Fibroblast of skin of scalp (primary cell): ENCODE measurements at regions not wholly inside any gene's neighbourhood (a gene's known extent, or its start where the extent isn't known, plus 50 kb on each side); places are given as distances from the start of the nearest gene placed in this dataset.
"Not testable (repeated sequence)": the region's sequence is repeated elsewhere in the genome, so short reads cannot be mapped to it uniquely, and the experiment has no call there.

ENCODE experiments used
- DNase-seq: peaks from one replicate; pipeline ENCODE4 v3.0.0-alpha.2; 2013

DNA sequence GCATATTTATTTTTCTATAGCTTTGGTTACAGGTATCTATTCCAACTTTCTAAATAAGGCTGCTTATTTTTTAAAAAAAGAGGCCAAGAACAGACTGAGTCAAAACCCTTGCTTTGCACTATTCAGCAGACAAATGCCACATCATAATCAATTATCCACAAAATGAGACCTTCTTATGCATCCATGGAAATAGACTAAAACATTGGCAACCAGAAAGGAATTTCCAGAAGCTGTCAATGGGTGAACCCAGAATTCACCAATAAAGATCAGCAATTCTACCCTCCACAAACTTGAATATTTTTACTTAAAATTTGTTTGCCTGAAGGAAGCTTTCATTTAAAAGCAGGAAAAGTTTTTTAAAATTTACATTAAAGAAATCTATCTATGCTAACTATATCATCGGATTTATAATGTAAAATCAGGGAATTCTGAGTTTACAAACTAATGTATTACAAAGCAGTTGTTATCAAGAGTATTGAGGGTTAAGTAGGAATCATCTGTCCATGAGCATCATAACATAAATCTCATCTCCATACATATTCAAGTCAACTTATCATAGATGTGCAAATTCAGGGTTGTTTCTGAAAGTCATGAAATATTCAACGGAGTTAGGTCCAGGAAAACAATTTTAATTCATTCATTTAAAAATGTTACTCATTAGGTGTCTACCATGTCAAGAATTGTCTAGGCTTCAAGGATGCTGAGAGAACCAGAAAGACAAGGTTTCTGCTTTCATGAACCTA is 548.0 kb downstream of the SATB2 start:
- no peak for DNase-seq

DNA sequence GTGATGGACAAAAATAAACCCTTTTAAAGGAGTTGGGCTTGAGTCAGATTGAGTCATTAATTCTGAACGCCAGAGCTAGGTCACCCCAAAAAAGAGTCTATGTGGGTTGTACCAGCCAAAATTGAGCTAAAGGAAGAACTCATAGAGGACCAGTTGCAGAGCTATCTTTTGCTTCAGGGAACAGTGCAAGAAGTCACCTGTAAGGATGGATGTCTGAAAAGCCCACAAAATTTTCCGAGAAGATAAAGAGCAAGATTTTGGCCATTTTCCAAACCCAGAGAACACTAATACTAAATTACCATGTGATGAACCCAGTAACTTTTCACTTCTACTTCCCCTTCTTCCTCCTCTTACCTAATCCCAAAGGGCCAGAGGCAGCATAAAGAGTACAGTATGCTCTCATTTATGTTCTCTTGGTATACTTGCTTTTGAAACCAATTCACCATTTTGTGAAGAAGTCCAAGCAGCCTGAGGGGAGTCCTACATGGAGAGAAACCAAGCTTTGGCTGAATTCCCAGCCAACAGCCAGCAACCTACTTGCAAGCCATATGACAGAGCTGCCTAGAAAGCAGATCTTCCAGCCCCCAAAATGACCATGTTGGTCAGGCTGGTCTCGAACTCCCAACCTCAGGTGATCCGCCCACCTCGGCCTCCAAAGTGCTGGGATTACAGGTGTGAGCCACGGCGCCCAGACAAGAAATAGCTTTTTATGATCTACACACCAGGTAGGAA is 551.7 kb downstream of the SATB2 start:
- no peak for DNase-seq

DNA sequence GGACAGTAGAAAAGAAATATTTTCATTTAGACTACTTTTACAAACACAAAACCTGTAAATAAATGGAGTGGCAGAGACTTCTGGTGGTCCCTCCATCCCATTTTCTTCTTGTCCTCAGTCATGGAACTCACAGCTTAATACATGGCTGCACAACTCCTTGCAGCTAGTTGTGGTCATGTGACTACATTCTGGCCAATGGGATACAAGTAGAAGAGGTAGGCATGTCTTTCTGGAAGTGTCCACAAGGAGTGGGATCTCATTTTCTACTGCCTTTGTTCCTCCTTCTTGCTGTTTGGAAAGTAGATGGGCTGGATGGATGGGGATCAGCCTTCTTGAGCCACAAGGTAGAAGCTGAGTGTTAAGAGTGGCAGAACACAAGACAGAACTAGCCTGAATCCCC is 555.8 kb downstream of the SATB2 start:
- DNase-seq: no peak

DNA sequence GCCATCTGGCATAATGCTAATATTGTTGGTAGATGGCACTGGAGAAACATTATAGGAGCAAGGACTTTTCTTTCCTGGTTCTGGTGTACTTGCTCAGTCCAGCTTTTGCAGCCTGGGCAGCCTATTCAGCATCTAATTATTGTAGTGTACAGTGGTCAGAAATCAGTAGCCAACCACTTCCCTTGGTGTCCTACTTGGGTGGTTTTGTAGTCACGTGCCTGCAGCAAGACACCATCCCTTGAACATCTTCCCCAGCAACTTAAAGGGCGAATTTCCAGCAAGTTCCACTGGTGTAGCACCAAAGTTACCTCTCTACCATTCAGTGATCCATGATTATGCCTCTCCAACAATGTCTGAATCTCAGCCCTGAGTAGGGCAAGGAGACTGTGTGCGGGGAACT is 557.6 kb downstream of the SATB2 start:
- DNase-seq: no peak

DNA sequence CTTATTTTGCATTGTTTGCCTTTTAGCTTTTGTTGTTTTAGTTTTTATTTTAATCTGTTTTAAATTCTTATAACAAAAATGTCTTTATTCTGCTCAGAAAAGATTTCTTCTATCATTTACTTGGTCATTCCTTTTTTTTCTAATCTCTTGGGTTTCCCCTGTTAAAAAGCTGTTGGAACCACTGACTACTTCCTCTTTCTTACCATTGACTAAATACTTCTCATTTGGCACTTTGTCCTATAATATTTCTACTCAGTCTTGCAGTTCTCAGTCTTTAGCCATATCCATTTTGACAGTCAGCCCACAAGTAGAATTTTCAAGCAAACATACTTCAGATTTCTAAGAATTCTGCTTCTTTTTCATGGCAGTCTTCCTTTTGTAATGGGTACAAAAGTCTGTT is 567.2 kb downstream of the SATB2 start:
- no peak for DNase-seq

DNA sequence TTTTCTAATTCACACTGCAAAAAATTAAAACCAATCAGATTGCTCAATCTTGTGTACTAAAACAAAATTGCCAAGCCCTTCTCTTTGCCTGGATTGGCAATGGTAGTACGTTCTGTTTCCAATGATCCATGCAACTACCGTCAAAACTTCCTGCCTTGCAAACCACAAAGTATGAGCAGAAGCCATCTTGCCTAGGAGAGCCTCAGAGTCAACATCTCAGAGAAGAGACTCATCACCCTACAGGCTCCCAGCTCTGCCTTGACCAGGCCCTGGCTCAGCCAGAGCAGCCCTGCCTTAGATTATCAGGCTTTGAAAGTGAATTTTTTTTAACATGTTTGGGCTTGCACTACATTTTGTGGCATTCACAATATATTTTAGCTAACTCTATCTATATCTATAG is 574.1 kb downstream of the SATB2 start:
- peak; percentile 39 for DNase-seq

DNA sequence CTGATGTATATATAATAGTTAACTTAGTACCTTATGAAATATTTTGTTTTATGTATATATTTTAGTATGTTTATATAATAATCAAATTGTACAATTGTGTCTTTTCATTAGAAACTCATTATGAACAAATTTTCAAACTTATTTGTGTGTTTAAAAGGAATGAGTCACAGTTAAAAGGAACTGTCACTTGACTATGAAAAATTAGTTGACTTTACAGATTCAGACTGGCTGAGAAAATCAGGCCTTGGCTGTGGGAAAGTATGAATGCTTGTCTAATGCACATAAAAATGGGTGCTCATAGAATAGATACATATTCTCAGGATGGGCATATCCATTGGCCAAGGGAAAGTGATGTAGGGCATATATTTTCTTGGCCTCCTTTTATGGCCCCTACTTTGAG is 576.8 kb downstream of the SATB2 start:
- peak; percentile 14 for DNase-seq

DNA sequence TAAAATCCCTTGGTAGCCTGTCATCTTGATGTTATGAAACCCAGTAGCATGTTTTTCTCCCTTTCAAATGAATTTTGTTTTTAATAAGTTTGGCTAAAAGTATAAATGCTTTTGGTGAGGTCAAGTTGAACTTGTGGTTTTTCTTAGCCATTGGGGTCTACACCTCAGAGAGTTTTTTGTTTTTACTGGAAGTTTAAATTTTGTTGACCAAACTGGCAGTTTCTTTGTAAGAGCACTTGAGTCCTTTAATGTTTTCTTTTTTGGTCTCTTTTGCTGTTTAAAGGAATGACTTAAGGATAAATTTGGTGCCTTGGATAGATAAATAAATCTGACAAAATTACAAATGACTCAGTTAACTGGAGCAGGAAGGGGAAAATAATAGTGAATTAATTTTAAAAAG is 577.3 kb downstream of the SATB2 start:
- DNase-seq: no peak

DNA sequence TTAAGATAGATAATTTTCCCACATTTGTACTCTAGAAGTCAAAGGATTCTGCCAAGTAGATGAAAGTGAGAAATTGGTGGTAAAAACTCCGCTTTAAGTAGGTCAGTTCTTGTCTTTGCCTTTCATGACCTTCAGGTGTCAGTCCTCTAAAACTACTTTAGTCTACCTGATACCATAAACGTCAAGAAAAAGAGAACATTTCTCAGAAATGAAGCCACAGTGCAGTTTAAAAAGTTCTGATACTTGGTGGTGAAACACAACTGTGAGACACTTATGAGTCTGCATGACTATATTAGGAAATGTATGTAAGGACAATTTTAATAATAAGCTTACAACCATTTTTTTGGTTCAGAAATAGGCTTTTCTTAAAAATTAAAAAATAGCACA is 583.3 kb downstream of the SATB2 start:
- peak; percentile 36 for DNase-seq

DNA sequence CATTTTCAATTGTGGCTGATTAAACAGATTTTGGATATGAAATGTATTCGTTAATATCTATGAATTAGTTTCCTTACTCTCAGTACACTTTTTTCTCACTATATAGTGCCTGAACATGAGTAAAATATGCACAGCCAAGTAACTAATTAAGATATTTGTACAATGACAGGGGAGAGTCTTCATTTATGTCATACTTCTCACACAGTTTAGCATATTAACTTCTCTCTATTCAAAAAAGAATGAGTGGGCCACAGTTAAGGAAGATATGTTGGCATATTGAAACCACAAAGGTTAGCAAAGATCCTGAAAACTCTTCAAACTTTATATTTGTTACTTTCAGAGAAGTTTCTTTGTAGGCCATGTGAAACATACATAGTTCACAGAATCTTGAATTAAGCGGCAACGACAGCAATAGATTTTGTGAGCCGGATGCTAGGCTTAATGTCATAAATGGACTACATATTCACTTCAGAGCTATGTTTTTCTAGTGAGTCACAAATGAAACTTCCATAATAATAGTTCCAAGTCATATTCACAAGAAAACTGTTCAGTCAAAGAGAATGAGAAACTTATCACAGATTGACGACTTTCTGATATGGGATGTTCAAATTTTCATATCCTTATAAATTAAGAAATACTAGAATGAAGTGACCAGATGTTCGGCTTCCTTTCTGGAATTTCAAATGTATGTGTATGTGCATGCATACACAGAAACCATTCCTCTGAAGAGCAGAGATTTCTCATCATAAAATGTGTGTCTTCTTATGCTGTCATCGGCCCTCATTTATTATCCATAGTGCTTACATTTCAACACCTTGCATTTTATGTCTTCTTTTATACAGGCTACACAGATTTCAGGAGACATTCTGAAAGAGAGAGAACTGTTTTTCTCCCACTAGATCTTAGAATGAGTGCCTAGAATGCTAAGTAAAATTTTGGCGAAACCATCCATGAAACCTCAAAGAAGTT is 584.0 kb downstream of the SATB2 start:
- DNase-seq: peak; percentile 87

DNA sequence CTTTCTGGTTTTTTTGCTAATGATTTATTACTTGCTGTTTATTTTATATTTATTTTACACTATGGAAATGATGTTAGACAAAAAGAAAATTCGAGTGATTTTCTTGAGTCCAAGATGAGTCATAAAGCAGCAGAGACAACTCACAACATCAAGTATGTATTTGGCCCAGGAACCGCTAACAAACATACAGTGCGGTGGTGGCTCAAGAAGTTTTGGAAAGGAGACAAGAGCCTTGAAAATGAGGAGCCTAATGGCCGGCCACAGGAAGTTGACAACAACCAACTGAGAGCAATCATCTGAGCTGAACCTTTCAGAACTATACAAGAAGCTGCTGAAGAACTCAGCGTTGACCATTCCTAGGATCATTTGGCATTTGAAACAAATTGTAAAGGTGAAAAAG is 594.1 kb downstream of the SATB2 start:
- DNase-seq: no peak

DNA sequence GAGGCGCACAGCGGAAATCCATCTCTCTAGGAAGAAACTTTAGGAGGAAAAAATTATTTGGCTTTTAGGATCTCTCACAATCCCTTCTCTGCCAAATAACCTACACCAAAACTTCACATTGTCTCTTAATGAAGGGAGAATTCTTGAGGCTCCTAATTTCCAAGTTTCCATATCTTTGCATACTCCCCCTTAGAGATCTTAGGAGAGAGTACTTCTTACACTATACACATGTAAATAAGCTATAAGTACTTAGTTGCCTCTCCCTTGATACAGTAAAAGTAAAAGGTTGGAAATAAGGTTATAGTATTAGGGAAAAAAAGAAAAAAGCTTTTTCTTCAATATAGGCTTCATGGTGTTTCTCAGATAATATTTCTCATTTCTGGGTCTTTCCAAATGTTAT is 596.7 kb downstream of the SATB2 start:
- no peak for DNase-seq

DNA sequence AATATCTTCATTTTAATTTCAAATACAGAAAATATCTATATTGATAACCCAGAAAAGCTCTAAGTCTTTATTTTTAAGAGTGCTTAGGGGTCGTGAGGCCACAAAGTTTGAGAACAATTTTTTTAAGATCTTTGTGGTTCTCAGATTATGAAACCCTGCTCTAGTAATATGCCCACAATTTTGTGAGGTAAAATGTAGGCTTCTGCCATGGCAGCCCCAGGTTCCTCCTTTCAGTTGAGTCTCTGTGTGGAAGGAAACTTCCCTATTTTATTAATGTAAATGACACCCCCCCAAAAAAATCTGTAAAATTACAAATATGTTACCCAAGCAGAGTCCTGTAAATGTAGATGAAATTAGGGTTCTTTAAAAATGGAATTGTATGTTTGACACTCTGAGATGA is 600.5 kb downstream of the SATB2 start:
- DNase-seq: no peak

DNA sequence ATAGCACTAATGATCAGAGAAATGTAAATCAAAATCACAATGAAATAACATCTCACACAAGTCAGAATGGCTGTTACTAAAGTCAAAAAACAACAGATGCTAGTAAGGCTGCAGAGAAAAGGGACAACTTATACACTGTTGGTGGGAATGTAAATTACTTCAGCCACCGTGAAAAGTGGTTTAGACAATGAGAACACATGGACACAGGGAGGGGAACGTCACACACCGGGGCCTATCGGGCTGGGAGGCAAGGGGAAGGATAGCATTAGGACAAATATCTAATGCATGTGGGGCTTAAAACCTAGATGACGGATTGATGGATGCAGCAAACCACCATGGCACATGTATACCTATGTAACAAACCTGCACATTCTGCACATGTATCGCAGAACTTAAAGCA is 602.0 kb downstream of the SATB2 start:
- DNase-seq: not testable (repeated sequence)

DNA sequence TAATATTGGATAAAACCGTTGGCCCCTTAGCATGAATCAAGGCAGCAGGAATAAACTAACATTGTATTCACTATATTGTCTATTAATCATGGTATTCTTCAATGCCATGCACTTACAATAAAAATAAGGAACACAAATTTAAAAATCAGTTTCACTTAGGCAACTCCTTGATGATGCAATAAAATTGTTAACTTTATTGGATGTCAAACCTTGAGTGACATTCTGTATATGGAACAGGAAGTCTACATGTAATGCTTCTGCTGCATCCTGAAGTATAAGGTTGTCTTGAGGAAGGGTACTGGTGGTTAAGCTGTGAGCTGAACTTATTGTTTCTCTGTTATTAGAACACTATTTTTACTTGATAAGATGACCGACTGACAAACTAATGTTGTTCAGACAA is 605.5 kb downstream of the SATB2 start:
- no peak for DNase-seq

DNA sequence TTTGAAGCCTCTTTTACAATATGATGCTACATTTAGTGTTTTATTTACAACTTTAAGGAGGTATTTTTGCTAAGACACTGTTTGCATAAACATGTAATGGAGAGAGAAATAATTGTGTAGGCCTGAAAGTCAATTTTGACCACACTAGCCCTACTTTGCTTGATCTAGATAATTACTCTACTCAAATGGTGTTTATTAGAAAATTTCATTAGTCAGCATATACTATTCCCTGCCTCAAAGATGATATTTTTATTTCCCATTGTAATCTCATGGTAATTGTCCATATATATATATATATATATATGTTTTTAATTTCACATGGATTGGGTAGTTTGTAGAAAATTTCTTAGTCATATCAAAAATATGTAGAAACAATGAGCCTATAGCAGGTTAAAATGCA is 632.2 kb downstream of the SATB2 start:
- no peak for DNase-seq

DNA sequence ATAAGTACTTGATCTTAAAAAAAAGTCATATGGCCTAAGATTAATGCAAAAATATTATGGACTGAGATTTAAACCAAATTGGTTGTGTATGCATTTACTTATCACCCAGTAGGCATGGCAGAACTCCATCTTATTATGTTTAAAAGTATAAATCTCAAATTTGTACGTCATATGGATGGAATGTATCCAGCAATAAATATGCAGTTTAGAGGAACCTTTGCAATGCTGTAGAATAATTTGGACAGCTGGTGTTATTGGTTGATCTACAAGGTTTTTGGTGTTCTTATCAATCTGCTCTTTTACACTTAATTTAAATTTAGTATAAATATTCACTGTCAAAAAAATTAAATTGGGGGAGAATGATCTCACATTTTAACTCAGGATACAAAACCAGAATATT is 640.2 kb downstream of the SATB2 start:
- no peak for DNase-seq

DNA sequence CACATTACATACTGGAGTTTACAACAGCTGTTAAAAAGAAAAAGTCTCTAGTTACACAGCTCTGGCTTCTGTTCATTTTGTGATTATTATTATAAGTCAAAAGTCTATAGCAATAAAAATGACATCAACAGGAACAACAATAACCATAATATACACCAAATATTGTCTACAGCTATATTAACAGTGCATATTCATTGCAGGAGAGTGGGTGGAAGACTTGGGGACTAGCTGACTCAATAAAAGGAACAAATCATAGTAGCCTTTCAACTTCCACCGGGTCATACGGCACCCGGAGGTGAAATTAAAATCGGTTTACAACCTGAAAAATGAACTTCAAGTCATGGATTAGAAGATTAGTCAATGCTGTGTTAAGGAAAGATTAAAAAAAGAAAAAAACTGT is 642.1 kb downstream of the SATB2 start:
- no peak for DNase-seq

DNA sequence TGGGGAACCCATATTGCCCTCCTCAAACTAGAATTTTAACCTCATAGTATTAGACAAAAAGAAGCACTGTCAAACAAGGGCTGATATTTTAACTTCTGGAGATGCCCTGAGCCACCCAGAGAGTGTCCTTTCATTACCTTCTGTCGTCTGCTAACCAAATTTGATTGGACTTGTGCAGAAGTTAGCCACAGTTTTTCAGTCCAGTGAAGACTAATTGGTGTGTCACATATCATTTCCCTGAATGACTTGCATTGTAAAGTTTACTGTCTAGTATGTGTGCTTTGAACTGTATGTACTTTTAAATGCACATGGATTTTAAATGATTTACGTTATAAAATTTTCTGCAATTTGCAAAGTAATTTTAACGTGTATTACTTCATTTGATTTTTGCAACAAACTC is 646.5 kb downstream of the SATB2 start:
- no peak for DNase-seq

DNA sequence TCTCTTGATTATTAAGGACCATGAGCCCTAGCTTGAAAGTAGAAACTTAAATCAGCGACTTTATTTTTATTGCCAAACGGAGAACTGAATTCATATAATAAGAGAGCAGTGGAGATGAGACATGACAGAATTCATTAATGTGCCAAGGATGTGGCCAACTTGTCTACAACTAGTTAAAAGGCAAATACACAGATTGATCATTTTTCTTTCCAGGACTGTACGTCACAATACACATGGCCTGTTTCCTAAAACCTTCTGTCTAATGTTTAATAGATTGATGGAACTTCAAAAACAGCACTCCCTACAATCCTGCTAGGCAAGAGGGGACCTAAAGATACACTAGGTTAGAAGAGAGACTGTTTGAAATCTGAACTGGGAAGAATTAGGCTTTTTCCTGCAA is 647.8 kb downstream of the SATB2 start:
- no peak for DNase-seq

DNA sequence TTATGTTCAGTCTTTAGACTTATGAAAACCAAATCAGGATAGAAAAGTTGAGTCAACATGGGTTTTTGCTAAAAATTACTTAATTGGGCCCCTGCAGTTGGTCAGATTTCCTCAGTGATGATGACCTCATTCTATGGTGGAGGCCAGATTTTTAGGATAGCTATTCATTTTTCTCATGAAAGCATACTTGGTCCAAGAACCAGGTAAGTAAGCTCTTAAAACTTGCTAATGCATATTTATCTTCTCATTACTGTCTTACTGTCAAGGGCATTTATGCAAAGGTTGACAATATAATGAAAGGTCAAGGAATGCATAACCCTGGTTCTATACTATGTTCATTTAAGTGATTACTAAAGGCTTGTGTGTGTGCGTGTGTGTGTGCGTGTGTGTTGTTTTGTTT is 650.6 kb downstream of the SATB2 start:
- peak; percentile 29 for DNase-seq

DNA sequence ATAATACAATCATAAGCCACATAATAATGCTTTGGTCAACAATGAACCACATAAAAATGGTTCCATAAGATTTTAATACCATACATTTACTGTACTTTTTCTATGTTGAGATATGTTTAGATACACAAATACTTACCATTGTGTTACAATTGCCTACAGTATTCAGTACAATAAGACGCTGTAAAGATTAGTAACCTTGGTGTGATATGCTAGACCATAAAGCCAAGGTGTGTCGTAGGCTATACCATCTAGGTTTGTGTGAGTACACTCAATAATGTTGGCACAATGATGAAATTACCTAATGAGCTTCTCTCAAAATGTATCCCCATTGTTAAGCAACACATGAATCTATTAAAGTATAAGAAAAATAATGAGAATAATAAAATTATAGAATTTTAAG is 662.3 kb downstream of the SATB2 start:
- no peak for DNase-seq

DNA sequence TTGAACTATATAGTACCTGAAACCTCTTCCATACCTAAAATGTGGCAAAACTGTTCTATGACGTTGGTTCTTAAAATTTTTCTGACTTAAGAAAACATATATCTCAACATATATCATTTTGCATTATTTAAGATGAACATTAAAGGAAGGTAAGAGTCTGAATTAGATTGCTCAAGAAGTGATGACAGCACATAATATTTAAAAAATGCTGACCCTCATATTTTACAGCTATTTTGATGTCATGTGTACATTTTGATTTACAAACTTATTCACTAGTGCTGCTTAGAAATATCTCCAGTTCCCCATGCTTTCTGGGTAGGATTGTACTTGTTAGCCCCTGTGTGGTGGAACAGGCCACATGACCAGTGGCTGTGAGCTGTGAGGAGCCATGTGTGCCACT is 666.1 kb downstream of the SATB2 start:
- no peak for DNase-seq
